Mesothelial cell of epicardium (in vitro differentiated cells): ENCODE measurements at regions not wholly inside any gene's neighbourhood (a gene's known extent, or its start where the extent isn't known, plus 50 kb on each side); places are given as distances from the start of the nearest gene placed in this dataset.

Experiments
- DNase-seq, 2 experiments: peaks; one replicate each; pipeline ENCODE4 v3.0.0; 2021; ENCODE audit warnings: low spot score in 2 of 2; ENCODE audit not compliant: unreplicated experiment in 2 of 2
- H3K27ac Mint-ChIP-seq: 2 replicates; pipeline ENCODE4 v1.8.0; 2021; ENCODE audit warnings: mixed read lengths
- H3K27me3 Mint-ChIP-seq: 2 replicates; pipeline ENCODE4 v1.8.0; 2021; ENCODE audit warnings: low read depth, mixed read lengths
- H3K36me3 Mint-ChIP-seq: 2 replicates; pipeline ENCODE4 v1.8.0; 2021; ENCODE audit warnings: mixed read lengths
- H3K4me1 Mint-ChIP-seq: 2 replicates; pipeline ENCODE4 v1.8.0; 2021; ENCODE audit warnings: mixed read lengths
- H3K4me3 Mint-ChIP-seq: 2 replicates; pipeline ENCODE4 v1.8.0; 2021; ENCODE audit warnings: mild to moderate bottlenecking, moderate library complexity, mixed read lengths
- H3K9me3 Mint-ChIP-seq: 2 replicates; pipeline ENCODE4 v1.8.0; 2021; ENCODE audit warnings: mixed read lengths
- CTCF ChIP-seq: fragments of 200-600 bp; sonication (generic); IDR thresholded peaks from one replicate; pipeline ENCODE4 v1.5.0; 2021; ENCODE audit warnings: antibody characterized with exemption; ENCODE audit not compliant: unreplicated experiment

- Mint-ChIP-seq H3K9me3 (peaks cover 10% of the 10 kb centered on the region), H3K4me1 (no peaks in the 10 kb centered on the region), H3K36me3 (no peaks in the 10 kb centered on the region), H3K27me3 (no peaks in the 10 kb centered on the region), H3K4me3 (no peak overlapping the region), H3K27ac (no peak overlapping the region)
- no peak for DNase-seq
- no peak for TF ChIP-seq CTCF
Observed at GRCh38 chr7:9242636-9243035, 809.2 kb downstream of the NXPH1 start.

- no peak for TF ChIP-seq CTCF
- Mint-ChIP-seq H3K4me3 (no peak overlapping the region), H3K27me3 (no peaks in the 10 kb centered on the region), H3K9me3 (peaks cover 27% of the 10 kb centered on the region), H3K4me1 (no peaks in the 10 kb centered on the region), H3K36me3 (no peaks in the 10 kb centered on the region), H3K27ac (no peak overlapping the region)
- no peak for DNase-seq
Observed at GRCh38 chr7:9250876-9251275, 817.5 kb downstream of the NXPH1 start.

- Mint-ChIP-seq H3K27me3 (no peaks in the 10 kb centered on the region), H3K9me3 (peaks cover 24% of the 10 kb centered on the region), H3K36me3 (peaks cover 3% of the 10 kb centered on the region), H3K4me3 (no peak overlapping the region), H3K4me1 (no peaks in the 10 kb centered on the region), H3K27ac (no peak overlapping the region)
- DNase-seq, result no peak
- no peak for TF ChIP-seq CTCF
Observed at GRCh38 chr7:9264395-9264794, 831.0 kb downstream of the NXPH1 start.

GRCh38 chr7:9280088-9280487 is 846.7 kb downstream of the NXPH1 start:
- Mint-ChIP-seq H3K9me3 (peaks cover 4% of the 10 kb centered on the region), H3K4me1 (no peaks in the 10 kb centered on the region), H3K27ac (no peak overlapping the region), H3K4me3 (no peak overlapping the region), H3K27me3 (no peaks in the 10 kb centered on the region), H3K36me3 (no peaks in the 10 kb centered on the region)
- no peak for DNase-seq
- no peak for TF ChIP-seq CTCF

GRCh38 chr7:9283246-9283645 is 849.8 kb downstream of the NXPH1 start:
- no peak for DNase-seq
- Mint-ChIP-seq H3K36me3 (no peaks in the 10 kb centered on the region), H3K4me3 (no peak overlapping the region), H3K4me1 (no peaks in the 10 kb centered on the region), H3K27me3 (no peaks in the 10 kb centered on the region), H3K27ac (no peak overlapping the region), H3K9me3 (peaks cover 10% of the 10 kb centered on the region)
- TF ChIP-seq CTCF, result no peak

- no peak overlapping the region for H3K4me3 Mint-ChIP-seq
- H3K36me3 Mint-ChIP-seq, result no peaks in the 10 kb centered on the region
- no peaks in the 10 kb centered on the region for H3K27me3 Mint-ChIP-seq
- DNase-seq, result no peak
- H3K27ac Mint-ChIP-seq, result no peak overlapping the region
- no peak for TF ChIP-seq CTCF
- no peaks in the 10 kb centered on the region for H3K4me1 Mint-ChIP-seq
- no peaks in the 10 kb centered on the region for H3K9me3 Mint-ChIP-seq
Observed at GRCh38 chr7:9302436-9302835, 869.0 kb downstream of the NXPH1 start.
